ENCODE measurements at regions not wholly inside any gene's neighbourhood (a gene's known extent, or its start where the extent isn't known, plus 50 kb on each side); places are given as distances from the start of the nearest gene placed in this dataset.

DNA sequence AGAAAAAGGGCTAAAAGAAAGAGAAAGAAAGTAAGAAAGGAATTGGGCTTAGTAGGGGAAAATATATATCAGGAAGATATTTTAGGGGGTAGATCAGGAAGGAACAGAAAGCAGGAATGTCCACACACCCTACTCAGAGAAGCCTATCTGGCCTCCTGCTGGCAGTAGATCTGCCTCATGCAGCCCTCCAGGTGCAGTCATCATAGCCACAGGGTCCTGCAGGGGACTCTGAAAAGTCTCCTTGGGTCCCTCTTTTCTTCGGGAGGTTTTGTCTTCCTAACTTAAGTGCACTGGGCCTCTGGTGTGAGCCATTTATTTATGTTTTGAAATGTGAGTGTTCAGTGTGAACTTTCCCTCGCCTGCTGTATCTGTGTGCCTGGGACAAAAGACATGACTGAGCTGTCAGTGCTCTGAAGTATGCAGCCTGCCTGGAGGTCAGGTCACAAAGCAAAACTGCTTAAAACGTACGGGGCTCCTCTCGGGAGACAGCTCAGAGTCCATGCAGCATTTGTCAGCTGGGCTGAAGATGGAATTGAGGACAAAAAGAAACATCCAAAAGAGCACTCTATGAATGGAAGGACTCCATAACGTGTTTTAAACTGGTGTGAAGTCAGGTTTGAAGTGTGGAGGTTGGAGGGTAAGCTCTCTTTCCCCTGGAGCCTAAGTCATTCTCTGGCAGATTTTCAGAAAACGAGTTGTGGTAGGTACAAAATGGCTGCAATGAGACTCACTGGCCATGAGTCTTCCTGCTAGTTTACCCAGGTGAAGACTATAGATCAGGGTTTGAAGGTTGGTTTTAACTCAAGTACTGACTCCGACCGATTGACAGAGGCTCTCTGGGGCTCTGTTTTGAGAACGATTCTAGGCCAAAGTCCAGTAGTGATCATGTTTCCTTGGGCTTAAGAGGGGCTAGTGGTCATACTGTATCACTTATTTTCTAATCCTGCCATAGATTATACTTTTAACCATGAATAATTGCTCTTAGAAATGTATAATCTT lies 151.8 kb upstream of the GDNF start:
- no peaks in the 10 kb centered on the region for H3K9me2 ChIP-seq (ENCODE audit: insufficient read depth)
- no peak overlapping the region for H3K27ac ChIP-seq
- H3K27me3 ChIP-seq (ENCODE audit: insufficient read depth, low read depth), result peaks cover 21% of the 10 kb centered on the region
- DNase-seq, result no peak
- H3K36me3 ChIP-seq (ENCODE audit: low read depth), result no peaks in the 10 kb centered on the region
- no TSS peak for BruUV-seq (replicated peaks)
- ChIA-PET CTCF (no interaction called here), POLR2A (ENCODE audit: unreplicated experiment) (no interaction called here)
- intact Hi-C loops (cut with micrococcal nuclease; ENCODE audit: unreplicated experiment), result no loop called here
- TF ChIP-seq, protein P1, sequence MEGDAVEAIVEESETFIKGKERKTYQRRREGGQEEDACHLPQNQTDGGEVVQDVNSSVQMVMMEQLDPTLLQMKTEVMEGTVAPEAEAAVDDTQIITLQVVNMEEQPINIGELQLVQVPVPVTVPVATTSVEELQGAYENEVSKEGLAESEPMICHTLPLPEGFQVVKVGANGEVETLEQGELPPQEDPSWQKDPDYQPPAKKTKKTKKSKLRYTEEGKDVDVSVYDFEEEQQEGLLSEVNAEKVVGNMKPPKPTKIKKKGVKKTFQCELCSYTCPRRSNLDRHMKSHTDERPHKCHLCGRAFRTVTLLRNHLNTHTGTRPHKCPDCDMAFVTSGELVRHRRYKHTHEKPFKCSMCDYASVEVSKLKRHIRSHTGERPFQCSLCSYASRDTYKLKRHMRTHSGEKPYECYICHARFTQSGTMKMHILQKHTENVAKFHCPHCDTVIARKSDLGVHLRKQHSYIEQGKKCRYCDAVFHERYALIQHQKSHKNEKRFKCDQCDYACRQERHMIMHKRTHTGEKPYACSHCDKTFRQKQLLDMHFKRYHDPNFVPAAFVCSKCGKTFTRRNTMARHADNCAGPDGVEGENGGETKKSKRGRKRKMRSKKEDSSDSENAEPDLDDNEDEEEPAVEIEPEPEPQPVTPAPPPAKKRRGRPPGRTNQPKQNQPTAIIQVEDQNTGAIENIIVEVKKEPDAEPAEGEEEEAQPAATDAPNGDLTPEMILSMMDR (conservative IDR thresholded peaks at IDR 0.05), result no peak
- TF ChIP-seq EZH2 (IDR thresholded peaks at IDR 0.05; ENCODE audit: low read depth), result no peak
- no peak overlapping the region for H3K4me2 ChIP-seq
- H3F3A ChIP-seq (ENCODE audit: insufficient read depth, low read depth), result no peaks in the 10 kb centered on the region
- H3K4me3 ChIP-seq, result no peak overlapping the region
- no peak overlapping the region for H2AFZ ChIP-seq
- H3K4me1 ChIP-seq (replicated peaks; ENCODE audit: insufficient read depth), result no peaks in the 10 kb centered on the region
- no peaks in the 10 kb centered on the region for H4K20me1 ChIP-seq (ENCODE audit: insufficient read depth)
- no peaks in the 10 kb centered on the region for H3K9me3 ChIP-seq (ENCODE audit: insufficient read depth, low read depth)
- no peaks in the 10 kb centered on the region for H3K79me2 ChIP-seq (ENCODE audit: low read depth)

GRCh38 chr5:37989884-37990283 lies 150.0 kb upstream of the GDNF start:
- Histone ChIP-seq H2AFZ (no peak overlapping the region), H3K4me2 (no peak overlapping the region), H3K4me1 (replicated peaks; ENCODE audit: insufficient read depth) (no peaks in the 10 kb centered on the region), H3K79me2 (ENCODE audit: low read depth) (no peaks in the 10 kb centered on the region), H3K27ac (no peak overlapping the region), H3K9me3 (ENCODE audit: insufficient read depth, low read depth) (no peaks in the 10 kb centered on the region), H3F3A (ENCODE audit: insufficient read depth, low read depth) (no peaks in the 10 kb centered on the region), H3K4me3 (no peak overlapping the region), H3K9me2 (ENCODE audit: insufficient read depth) (no peaks in the 10 kb centered on the region), H3K27me3 (ENCODE audit: insufficient read depth, low read depth) (peaks cover 4% of the 10 kb centered on the region; the same call in 1 of the 2 replicates), H3K36me3 (ENCODE audit: low read depth) (no peaks in the 10 kb centered on the region), H4K20me1 (ENCODE audit: insufficient read depth) (no peaks in the 10 kb centered on the region)
- POLR2A ChIA-PET (ENCODE audit: unreplicated experiment), result no interaction called here
- TF ChIP-seq EZH2 (IDR thresholded peaks at IDR 0.05; ENCODE audit: low read depth), result no peak
- TF ChIP-seq, protein P1 (conservative IDR thresholded peaks at IDR 0.05), result no peak
- no TSS peak for BruUV-seq (replicated peaks)
- CTCF ChIA-PET, result interaction anchor here (0.9 kb wide), 1 partner anchor 236 kb away, joined by 3 read pairs; no protein-coding TSS in a partner anchor
- intact Hi-C loops (cut with micrococcal nuclease; ENCODE audit: unreplicated experiment), result no loop called here
- no peak for DNase-seq

GRCh38 chr5:37988454-37989046 lies 148.7 kb upstream of the GDNF start:
- BruUV-seq (replicated peaks), result no TSS peak
- Histone ChIP-seq H3K4me3 (no peak overlapping the region), H3K4me1 (replicated peaks; ENCODE audit: insufficient read depth) (no peaks in the 10 kb centered on the region), H3K27ac (no peak overlapping the region), H3K9me3 (ENCODE audit: insufficient read depth, low read depth) (no peaks in the 10 kb centered on the region), H3K36me3 (ENCODE audit: low read depth) (no peaks in the 10 kb centered on the region), H3K27me3 (ENCODE audit: insufficient read depth, low read depth) (no peaks in the 10 kb centered on the region), H2AFZ (no peak overlapping the region), H4K20me1 (ENCODE audit: insufficient read depth) (no peaks in the 10 kb centered on the region), H3K4me2 (no peak overlapping the region), H3K9me2 (ENCODE audit: insufficient read depth) (no peaks in the 10 kb centered on the region), H3F3A (ENCODE audit: insufficient read depth, low read depth) (no peaks in the 10 kb centered on the region), H3K79me2 (ENCODE audit: low read depth) (no peaks in the 10 kb centered on the region)
- POLR2A ChIA-PET (ENCODE audit: unreplicated experiment), result no interaction called here
- intact Hi-C loops (cut with micrococcal nuclease; ENCODE audit: unreplicated experiment), result no loop called here
- DNase-seq, result no peak
- TF ChIP-seq EZH2 (IDR thresholded peaks at IDR 0.05; ENCODE audit: low read depth), result no peak
- TF ChIP-seq, protein P1 (conservative IDR thresholded peaks at IDR 0.05), result no peak
- CTCF ChIA-PET, result no interaction called here

Measured in PC-9 (cell line).